T-helper 17 cell (primary cell): ENCODE measurements at regions not wholly inside any gene's neighbourhood (a gene's known extent, or its start where the extent isn't known, plus 50 kb on each side); places are given as distances from the start of the nearest gene placed in this dataset.

Experiments
- ATAC-seq: fragments of 150-1000 bp; cut with Tn5 transposase; 2 replicates; pipeline ENCODE4 v1.10.0; 2021; ENCODE audit warnings: mild to moderate bottlenecking, moderate library complexity
- DNase-seq, 3 donors: peaks; one replicate each; pipeline versions ENCODE4 v3.0.0 to v3.0.0-alpha.2; 2020 to 2021
- H3K9me3 ChIP-seq: one replicate; pipeline ENCODE4 v1.7.0; 2013; ENCODE audit warnings: low read length, mild to moderate bottlenecking; ENCODE audit not compliant: control insufficient read depth, poor library complexity, severe bottlenecking
- H3K27ac Mint-ChIP-seq: one replicate; pipeline ENCODE4 v1.8.0; 2022; ENCODE audit warnings: mild to moderate bottlenecking, moderate library complexity, mixed read lengths
- H3K27me3 Mint-ChIP-seq: one replicate; pipeline ENCODE4 v1.8.0; 2022; ENCODE audit warnings: mixed read lengths
- H3K36me3 Mint-ChIP-seq: one replicate; pipeline ENCODE4 v1.8.0; 2022; ENCODE audit warnings: low read depth, mixed read lengths
- H3K4me1 Mint-ChIP-seq: one replicate; pipeline ENCODE4 v1.8.0; 2022; ENCODE audit warnings: mild to moderate bottlenecking, mixed read lengths
- H3K4me3 Mint-ChIP-seq: one replicate; pipeline ENCODE4 v1.8.0; 2022; ENCODE audit warnings: mild to moderate bottlenecking, moderate library complexity, mixed read lengths

GRCh38 chr1:4371849-4372248 lies 282.6 kb upstream of the AJAP1 start:
- Mint-ChIP-seq H3K4me3 (no peak overlapping the region), H3K36me3 (no peaks in the 10 kb centered on the region)

GRCh38 chr1:4375812-4376211 lies 278.6 kb upstream of the AJAP1 start:
- H3K4me1 Mint-ChIP-seq = no peaks in the 10 kb centered on the region
- no peaks in the 10 kb centered on the region for H3K27me3 Mint-ChIP-seq

More at GRCh38 chr1:4371849-4372248, 282.6 kb upstream of the AJAP1 start:
- DNase-seq = no peak
- Mint-ChIP-seq H3K4me1 (no peaks in the 10 kb centered on the region), H3K27ac (no peak overlapping the region), H3K27me3 (no peaks in the 10 kb centered on the region)
- H3K9me3 ChIP-seq = no peaks in the 10 kb centered on the region
- ATAC-seq = no peak

GRCh38 chr1:4379451-4380175 lies 274.8 kb upstream of the AJAP1 start:
- no peak for DNase-seq
- Mint-ChIP-seq H3K27me3 (peaks cover 5% of the 10 kb centered on the region), H3K4me3 (no peak overlapping the region), H3K36me3 (no peaks in the 10 kb centered on the region), H3K4me1 (no peaks in the 10 kb centered on the region), H3K27ac (no peak overlapping the region)
- peaks cover 3% of the 10 kb centered on the region for H3K9me3 ChIP-seq
- no peak for ATAC-seq

More at GRCh38 chr1:4375812-4376211, 278.6 kb upstream of the AJAP1 start:
- ATAC-seq (no peak), DNase-seq (no peak)
- no peaks in the 10 kb centered on the region for H3K36me3 Mint-ChIP-seq
- H3K27ac Mint-ChIP-seq = no peak overlapping the region
- H3K4me3 Mint-ChIP-seq = no peak overlapping the region
- no peaks in the 10 kb centered on the region for H3K9me3 ChIP-seq

GRCh38 chr1:4380564-4381168 lies 273.7 kb upstream of the AJAP1 start:
- Mint-ChIP-seq H3K27ac (no peak overlapping the region), H3K4me3 (no peak overlapping the region), H3K27me3 (peaks cover 5% of the 10 kb centered on the region), H3K4me1 (no peaks in the 10 kb centered on the region), H3K36me3 (no peaks in the 10 kb centered on the region)
- ATAC-seq = no peak
- H3K9me3 ChIP-seq = peaks cover 3% of the 10 kb centered on the region
- no peak for DNase-seq

GRCh38 chr1:4393191-4393590 lies 261.2 kb upstream of the AJAP1 start:
- H3K4me1 Mint-ChIP-seq = no peaks in the 10 kb centered on the region
- ATAC-seq (no peak), DNase-seq (no peak)
- H3K9me3 ChIP-seq = no peaks in the 10 kb centered on the region
- H3K4me3 Mint-ChIP-seq = no peak overlapping the region
- H3K27me3 Mint-ChIP-seq = peaks cover 28% of the 10 kb centered on the region
- H3K36me3 Mint-ChIP-seq = no peaks in the 10 kb centered on the region
- no peak overlapping the region for H3K27ac Mint-ChIP-seq

- ATAC-seq (no peak), DNase-seq (no peak)
- Mint-ChIP-seq H3K4me3 (no peak overlapping the region), H3K4me1 (no peaks in the 10 kb centered on the region), H3K27ac (no peak overlapping the region), H3K27me3 (peaks cover 36% of the 10 kb centered on the region), H3K36me3 (no peaks in the 10 kb centered on the region)
- no peaks in the 10 kb centered on the region for H3K9me3 ChIP-seq
These were observed 260.0 kb upstream of the AJAP1 start for GRCh38 chr1:4394366-4394765.

- DNase-seq (no peak), ATAC-seq (no peak)
- no peaks in the 10 kb centered on the region for H3K9me3 ChIP-seq
- Mint-ChIP-seq H3K27ac (no peak overlapping the region), H3K4me3 (no peak overlapping the region), H3K36me3 (no peaks in the 10 kb centered on the region), H3K27me3 (peaks cover 37% of the 10 kb centered on the region), H3K4me1 (no peaks in the 10 kb centered on the region)
These were observed 259.3 kb upstream of the AJAP1 start for GRCh38 chr1:4395158-4395557.

GRCh38 chr1:4395676-4396075 lies 258.7 kb upstream of the AJAP1 start:
- no peaks in the 10 kb centered on the region for H3K4me1 Mint-ChIP-seq
- no peaks in the 10 kb centered on the region for H3K9me3 ChIP-seq
- H3K27ac Mint-ChIP-seq = no peak overlapping the region
- H3K4me3 Mint-ChIP-seq = no peak overlapping the region
- no peaks in the 10 kb centered on the region for H3K36me3 Mint-ChIP-seq
- DNase-seq (no peak), ATAC-seq (no peak)
- H3K27me3 Mint-ChIP-seq = peaks cover 37% of the 10 kb centered on the region

- Mint-ChIP-seq H3K27ac (no peak overlapping the region), H3K36me3 (no peaks in the 10 kb centered on the region), H3K4me1 (no peaks in the 10 kb centered on the region), H3K27me3 (peaks cover 42% of the 10 kb centered on the region), H3K4me3 (no peak overlapping the region)
- DNase-seq (no peak), ATAC-seq (no peak)
- no peaks in the 10 kb centered on the region for H3K9me3 ChIP-seq
These were observed 257.9 kb upstream of the AJAP1 start for GRCh38 chr1:4396551-4396950.

GRCh38 chr1:4397196-4397595 lies 257.2 kb upstream of the AJAP1 start:
- Mint-ChIP-seq H3K4me1 (no peaks in the 10 kb centered on the region), H3K27ac (no peak overlapping the region), H3K36me3 (no peaks in the 10 kb centered on the region), H3K4me3 (no peak overlapping the region), H3K27me3 (peaks cover 42% of the 10 kb centered on the region)
- ATAC-seq (no peak), DNase-seq (no peak)
- no peaks in the 10 kb centered on the region for H3K9me3 ChIP-seq

- Mint-ChIP-seq H3K4me3 (no peak overlapping the region), H3K27me3 (peaks cover 41% of the 10 kb centered on the region)
These were observed 252.4 kb upstream of the AJAP1 start for GRCh38 chr1:4402032-4402431.

GRCh38 chr1:4404854-4405590 lies 249.4 kb upstream of the AJAP1 start:
- no peaks in the 10 kb centered on the region for H3K9me3 ChIP-seq
- ATAC-seq = no peak
- Mint-ChIP-seq H3K4me1 (no peaks in the 10 kb centered on the region), H3K36me3 (no peaks in the 10 kb centered on the region), H3K27me3 (peaks cover 38% of the 10 kb centered on the region), H3K27ac (no peak overlapping the region), H3K4me3 (no peak overlapping the region)
- DNase-seq = no peak

More at GRCh38 chr1:4402032-4402431, 252.4 kb upstream of the AJAP1 start:
- ATAC-seq = no peak
- H3K36me3 Mint-ChIP-seq = no peaks in the 10 kb centered on the region
- H3K27ac Mint-ChIP-seq = no peak overlapping the region
- DNase-seq = no peak
- no peaks in the 10 kb centered on the region for H3K4me1 Mint-ChIP-seq
- H3K9me3 ChIP-seq = no peaks in the 10 kb centered on the region

- no peak overlapping the region for H3K4me3 Mint-ChIP-seq
- peaks cover 27% of the 10 kb centered on the region for H3K27me3 Mint-ChIP-seq
- H3K4me1 Mint-ChIP-seq = no peaks in the 10 kb centered on the region
- H3K27ac Mint-ChIP-seq = no peak overlapping the region
- DNase-seq = no peak
- no peaks in the 10 kb centered on the region for H3K36me3 Mint-ChIP-seq
- no peak for ATAC-seq
- no peaks in the 10 kb centered on the region for H3K9me3 ChIP-seq
These were observed 246.6 kb upstream of the AJAP1 start for GRCh38 chr1:4407851-4408250.
